Activated CD8-positive, alpha-beta memory T cell treated with anti-CD3 and anti-CD28 coated beads for 24 hours (primary cell): ENCODE measurements at regions not wholly inside any gene's neighbourhood (a gene's known extent, or its start where the extent isn't known, plus 50 kb on each side); places are given as distances from the start of the nearest gene placed in this dataset.

Experiments used
- DNase-seq: peaks from one replicate; pipeline ENCODE4 v3.0.0-alpha.2; 2020

DNA sequence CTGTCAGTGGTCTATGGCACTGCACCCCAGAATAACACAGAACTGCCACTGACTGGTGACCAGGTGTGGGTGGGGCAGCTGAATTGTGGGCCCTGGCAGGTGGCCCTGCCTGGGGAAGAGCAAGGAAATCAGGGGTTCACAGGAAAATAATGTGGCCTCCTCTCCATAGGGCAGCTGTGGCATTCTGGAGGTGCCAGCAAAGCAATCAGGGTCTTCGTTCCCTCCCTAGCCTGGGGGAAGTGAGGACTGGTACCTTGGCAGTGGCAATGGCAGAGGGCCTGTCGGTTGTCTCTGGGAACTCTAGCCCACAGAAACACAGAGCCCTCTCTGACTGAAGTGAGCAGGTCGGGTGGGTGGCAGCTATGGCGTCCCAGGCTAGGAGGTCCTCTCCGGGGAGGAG, 223.0 kb downstream of the GRIA2 start:
- DNase-seq: no peak

DNA sequence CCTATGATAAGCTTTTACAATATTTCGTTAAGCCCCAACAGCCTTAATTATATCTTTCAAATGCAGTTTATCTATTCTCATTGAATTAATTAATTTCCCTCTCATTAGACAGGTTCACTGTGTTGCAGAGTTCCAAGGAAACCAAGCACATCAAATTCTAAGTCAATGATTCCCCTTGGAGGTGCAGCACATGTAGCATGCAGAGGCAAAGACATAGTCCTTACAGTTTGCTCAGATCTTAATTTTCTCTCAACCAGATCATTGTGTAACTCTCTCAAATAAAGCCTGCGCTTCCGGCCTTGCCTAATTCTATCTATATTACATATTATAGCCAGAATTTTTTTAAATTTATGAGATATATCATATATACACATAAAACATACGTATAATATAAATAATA, 205.4 kb downstream of the GRIA2 start:
- no peak for DNase-seq

DNA sequence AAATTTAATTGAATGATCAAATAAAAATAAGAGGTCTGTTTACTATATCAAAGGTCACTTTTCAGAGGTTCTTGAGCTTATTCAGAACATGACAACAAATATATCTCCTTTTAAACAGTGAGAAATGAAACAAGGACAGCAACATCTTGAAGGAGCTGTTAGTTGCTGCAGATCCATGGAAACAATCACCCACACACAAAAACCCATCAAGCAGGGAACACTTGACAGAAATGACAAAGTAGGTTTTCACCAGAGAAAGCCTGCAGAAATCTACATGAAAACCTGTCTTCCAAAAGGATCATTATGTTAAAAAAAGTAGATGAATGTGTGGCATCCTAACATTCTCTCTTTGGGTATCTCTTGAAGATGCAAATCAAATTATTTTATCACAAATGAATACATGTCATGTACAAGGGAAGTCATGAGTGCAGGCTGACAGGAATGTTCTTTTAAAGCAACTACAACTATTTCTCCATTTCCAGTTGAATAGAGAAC, 203.0 kb downstream of the GRIA2 start:
- no peak for DNase-seq

DNA sequence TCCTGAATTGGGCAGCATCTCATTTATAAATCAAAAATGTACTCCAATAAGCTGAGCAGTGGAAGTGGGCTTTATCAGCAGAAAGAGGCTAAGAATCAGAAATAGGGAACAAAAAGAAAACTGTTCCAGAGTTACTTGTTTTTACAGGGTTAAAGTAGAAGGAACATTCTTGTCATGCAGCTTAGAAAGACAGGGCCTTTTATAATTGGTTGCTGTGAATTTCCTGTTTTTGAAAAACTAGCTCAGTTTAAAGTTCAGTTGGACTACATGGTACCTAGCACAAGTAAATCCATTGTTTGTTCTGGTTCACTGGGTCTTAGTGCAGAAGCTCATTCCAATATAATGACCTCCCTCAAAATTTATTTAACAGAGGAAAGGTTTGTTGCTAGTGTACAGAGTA, 200.8 kb downstream of the GRIA2 start:
- no peak for DNase-seq
